ENCODE measurements at regions not wholly inside any gene's neighbourhood (a gene's known extent, or its start where the extent isn't known, plus 50 kb on each side); places are given as distances from the start of the nearest gene placed in this dataset.

- no peaks in the 10 kb centered on the region for H3K36me3 ChIP-seq
- DNase-seq (ENCODE audit: extremely low spot score), result no peak
- no peak overlapping the region for H3K27ac ChIP-seq (replicated peaks in 1 of 4)
- TF ChIP-seq POLR2AphosphoS5 (IDR thresholded peaks at IDR 0.05) (no peak), POLR2A (IDR thresholded peaks at IDR 0.05; ENCODE audit: low read depth) (no peak), EP300 (IDR thresholded peaks at IDR 0.05) (no peak), CTCF (IDR thresholded peaks at IDR 0.05) (no peak)
- no peaks in the 10 kb centered on the region for H3K9me3 ChIP-seq
- 100% methylated on average over 1 of the region's 1 CpG for WGBS
- no peak overlapping the region for H3K4me3 ChIP-seq
- intact Hi-C loops (cut with DNase I), result no loop called here
- H3K4me1 ChIP-seq, result no peaks in the 10 kb centered on the region
- H3K27me3 ChIP-seq, result no peaks in the 10 kb centered on the region
Observed at GRCh38 chr5:126360467-126360866, 62.7 kb upstream of the GRAMD2B start.

DNA sequence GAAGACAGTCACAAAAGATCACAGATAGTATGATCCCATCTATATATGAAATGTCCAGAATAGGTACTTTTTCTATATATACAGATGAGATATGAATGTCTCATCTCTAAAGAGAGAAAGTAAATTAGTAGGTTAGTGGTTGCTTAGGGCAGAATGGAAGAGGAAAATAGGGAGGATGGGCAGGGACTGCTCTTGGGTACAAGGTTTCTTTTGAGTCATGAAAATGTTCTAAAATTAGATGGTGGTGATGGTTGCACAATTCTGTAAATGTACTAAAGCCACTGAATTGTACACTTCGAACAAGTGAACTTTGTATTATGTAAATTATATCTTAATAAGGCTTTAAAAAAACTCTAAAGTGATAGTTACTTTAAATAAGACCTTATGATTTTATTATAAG lies 59.6 kb upstream of the GRAMD2B start:
- Histone ChIP-seq H3K9me3 (no peaks in the 10 kb centered on the region), H3K4me1 (no peaks in the 10 kb centered on the region), H3K27me3 (no peaks in the 10 kb centered on the region), H3K4me3 (no peak overlapping the region), H3K27ac (replicated peaks in 1 of 4) (no peak overlapping the region), H3K36me3 (no peaks in the 10 kb centered on the region)
- intact Hi-C loops (cut with DNase I), result no loop called here
- no peak for DNase-seq (ENCODE audit: extremely low spot score)
- TF ChIP-seq POLR2AphosphoS5 (IDR thresholded peaks at IDR 0.05) (no peak), POLR2A (IDR thresholded peaks at IDR 0.05; ENCODE audit: low read depth) (no peak), EP300 (IDR thresholded peaks at IDR 0.05) (no peak), CTCF (IDR thresholded peaks at IDR 0.05) (no peak)
- WGBS, result 40% methylated on average over 1 of the region's 1 CpG

- TF ChIP-seq POLR2A (IDR thresholded peaks at IDR 0.05; ENCODE audit: low read depth), result no peak
- no peak for TF ChIP-seq EP300 (IDR thresholded peaks at IDR 0.05)
- no peak for TF ChIP-seq POLR2AphosphoS5 (IDR thresholded peaks at IDR 0.05)
- TF ChIP-seq CTCF (IDR thresholded peaks at IDR 0.05), result no peak
- no peak for DNase-seq (ENCODE audit: extremely low spot score)
- intact Hi-C loops (cut with DNase I), result no loop called here
- 91% methylated on average over 4 of the region's 4 CpGs for WGBS
- Histone ChIP-seq H3K4me3 (no peak overlapping the region), H3K27ac (replicated peaks in 1 of 4) (no peak overlapping the region), H3K9me3 (no peaks in the 10 kb centered on the region), H3K27me3 (no peaks in the 10 kb centered on the region), H3K4me1 (peaks cover 0 to under 1% (median 0%) of the 10 kb centered on the region in 4 donors), H3K36me3 (no peaks in the 10 kb centered on the region)
Observed at GRCh38 chr5:126364206-126364902, 58.9 kb upstream of the GRAMD2B start.

DNA sequence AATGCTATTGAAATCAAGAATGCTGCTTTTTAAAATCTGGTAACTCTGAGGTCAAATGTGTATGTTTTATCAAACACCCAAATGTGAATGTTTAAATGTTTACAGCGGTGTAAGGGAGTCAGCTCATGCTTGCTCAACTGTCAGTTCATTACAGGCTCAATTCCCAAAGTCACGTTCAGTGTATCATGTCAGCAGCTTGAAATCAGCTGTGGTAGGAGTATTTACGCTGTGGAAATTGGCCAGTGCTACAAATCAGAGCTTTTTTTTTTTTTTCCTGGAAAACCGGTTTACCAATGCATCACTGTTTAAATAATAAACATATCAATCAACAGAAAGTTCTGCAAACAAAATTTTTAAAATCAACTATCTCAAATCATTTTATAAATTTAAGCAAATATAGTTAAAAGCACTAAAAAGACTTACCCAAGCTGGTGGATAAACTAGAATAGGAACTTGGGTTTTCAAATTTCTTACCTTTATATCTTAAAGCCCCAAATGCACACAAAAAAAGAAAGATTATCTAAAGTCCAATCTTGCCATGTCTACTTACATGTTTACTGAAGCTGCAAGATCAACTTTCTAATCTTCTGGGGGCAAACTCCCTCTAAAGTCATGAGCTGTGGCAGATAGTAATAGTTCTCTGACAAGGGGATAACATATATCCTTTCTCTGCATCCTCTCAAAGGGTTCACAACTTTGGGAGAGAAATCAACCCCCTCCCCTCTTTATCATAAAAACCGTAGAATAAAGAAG lies 57.6 kb upstream of the GRAMD2B start:
- H3K27ac ChIP-seq (replicated peaks in 1 of 4), result no peak overlapping the region
- H3K9me3 ChIP-seq, result no peaks in the 10 kb centered on the region
- 77% methylated on average over 5 of the region's 5 CpGs for WGBS
- H3K4me3 ChIP-seq, result no peak overlapping the region
- H3K27me3 ChIP-seq, result no peaks in the 10 kb centered on the region
- no peak for TF ChIP-seq EP300 (IDR thresholded peaks at IDR 0.05)
- TF ChIP-seq POLR2AphosphoS5 (IDR thresholded peaks at IDR 0.05), result no peak
- TF ChIP-seq POLR2A (IDR thresholded peaks at IDR 0.05; ENCODE audit: low read depth), result no peak
- no peak for TF ChIP-seq CTCF (IDR thresholded peaks at IDR 0.05)
- H3K36me3 ChIP-seq, result no peaks in the 10 kb centered on the region
- intact Hi-C loops (cut with DNase I), result no loop called here
- H3K4me1 ChIP-seq, result peaks cover 6 to 12% (median 9%) of the 10 kb centered on the region in 4 donors
- no peak for DNase-seq (ENCODE audit: extremely low spot score)

All from esophagus muscularis mucosa (tissue), 4 donors.